Spleen (tissue), 11 donors: ENCODE measurements at regions not wholly inside any gene's neighbourhood (a gene's known extent, or its start where the extent isn't known, plus 50 kb on each side); places are given as distances from the start of the nearest gene placed in this dataset.

ENCODE experiments used
- DNase-seq: peaks from one replicate; pipeline ENCODE4 v3.0.0-alpha.2; 2020
- H3K27ac ChIP-seq, 8 donors: fragments of 200-600 bp; sonication (generic) in 7 of 8; 1 replicate in 4 of 8; 2 replicates in 4 of 8; pipeline versions ENCODE4 v1.5.0 to v1.8.0; 2016 to 2021; ENCODE audit warnings: inconsistent platforms in 4 of 8, mild to moderate bottlenecking in 4 of 8, moderate library complexity in 1 of 8
- H3K27me3 ChIP-seq, 7 donors: fragments of 200-600 bp; sonication (generic) in 6 of 7; replicated peaks in 1 of 7; 1 replicate in 4 of 7; 2 replicates in 3 of 7; pipeline versions ENCODE4 v1.5.0 to v1.8.0; 2016 to 2021; ENCODE audit warnings: inconsistent platforms in 3 of 7, mild to moderate bottlenecking in 1 of 7
- H3K36me3 ChIP-seq, 6 donors: fragments of 200-600 bp; sonication (generic) in 5 of 6; 1 replicate in 4 of 6; 2 replicates in 2 of 6; pipeline versions ENCODE4 v1.5.0 to v1.8.0; 2016 to 2021; ENCODE audit warnings: inconsistent platforms in 2 of 6
- H3K4me1 ChIP-seq, 6 donors: fragments of 200-600 bp; sonication (generic) in 5 of 6; 1 replicate in 3 of 6; 2 replicates in 3 of 6; pipeline versions ENCODE4 v1.5.0 to v1.8.0; 2016 to 2021; ENCODE audit warnings: inconsistent platforms in 3 of 6
- H3K4me3 ChIP-seq, 8 donors: fragments of 200-600 bp; sonication (generic) in 7 of 8; 1 replicate in 4 of 8; 2 replicates in 4 of 8; pipeline versions ENCODE4 v1.5.0 to v1.8.0; 2016 to 2021; ENCODE audit warnings: inconsistent platforms in 4 of 8, mild to moderate bottlenecking in 4 of 8, moderate library complexity in 2 of 8
- H3K9me3 ChIP-seq, 8 donors: fragments of 200-600 bp; sonication (generic) in 7 of 8; 1 replicate in 4 of 8; 2 replicates in 4 of 8; pipeline versions ENCODE4 v1.5.0 to v1.8.0; 2016 to 2021; ENCODE audit warnings: inconsistent platforms in 4 of 8
- CTCF ChIP-seq, 11 experiments: fragments of 200-600 bp in 7 of 11; fragments of 450-650 bp in 4 of 11; sonication (generic) in 4 of 11; IDR thresholded peaks in 8 of 11; conservative IDR thresholded peaks in 3 of 11; 1 replicate in 7 of 11; 2 replicates in 4 of 11; pipeline versions ENCODE4 v1.4.0 to v1.8.0; 2016 to 2021; ENCODE audit warnings: antibody characterized with exemption in 11 of 11, inconsistent platforms in 4 of 11, mild to moderate bottlenecking in 1 of 11
- POLR2A ChIP-seq, 3 donors: fragments of 450-650 bp; IDR thresholded peaks; one replicate each; pipeline ENCODE4 v1.5.1; 2017; ENCODE audit warnings: antibody characterized with exemption in 3 of 3, mild to moderate bottlenecking in 1 of 3
- POLR2AphosphoS5 ChIP-seq, 3 donors: sonication (generic); formaldehyde crosslinking; IDR thresholded peaks; one replicate each; pipeline ENCODE4 v1.5.1; 2017; ENCODE audit warnings: antibody characterized with exemption in 3 of 3
- WGBS, 5 donors: extraction: QIAGEN DNeasy Blood & Tissue Kit in 3 of 5; methylation state at CpG; one replicate each; pipeline versions ENCODE4 v1.1.5 to v1.1.7; 2013 to 2018; 5-methylcytosine and 5-hydroxymethylcytosine counted together
- intact Hi-C: fragments of 100-400 bp; cut with DNase I; formaldehyde crosslinking; loops from one replicate; pipeline ENCODE4 v1.15.0; 2023; ENCODE audit warnings: low total_unique reads
- donor health status: healthy with polysubstance abuse.
- donor health status: DM: no; HTN: no; CAD: no; lungs with moderate emphysema.
- donor health status: DM: no; HTN: no; CAD: no.
- donor health status: Bipolar disorder and iron deficiency.
- donor health status: healthy.
- donor health status: DM: no; HTN: no; CAD: no.
- donor health status: DM: yes; HTN: yes; CAD: no.

DNA sequence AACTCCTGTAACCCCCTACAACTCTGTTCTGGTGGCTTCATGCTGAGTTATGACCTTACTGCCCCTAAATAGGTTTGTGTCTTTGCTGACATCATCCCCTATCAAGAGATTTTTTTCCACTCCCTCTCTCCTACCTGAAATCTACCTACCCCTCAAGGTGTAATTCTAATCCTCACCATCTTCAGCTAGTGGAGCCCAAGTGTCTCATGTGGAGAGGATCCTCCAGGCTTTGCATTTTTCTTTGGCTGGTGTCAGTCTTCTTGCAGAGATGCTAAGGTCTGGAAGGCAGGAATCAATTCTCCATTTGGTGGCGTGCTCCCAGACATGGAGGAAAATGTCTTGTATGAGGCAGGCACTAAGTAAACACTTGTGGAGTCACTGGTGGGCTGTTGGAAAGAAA lies 74.8 kb upstream of the PRMT8 start:
- 71 to 94% (median 90%) methylated on average over 1 of the region's 1 CpG for WGBS, 5 donors
- no peak overlapping the region for H3K4me3 ChIP-seq
- H3K27me3 ChIP-seq = peaks cover 0 to 50% (median 0%) of the 10 kb centered on the region in 7 donors
- no peak for DNase-seq
- TF ChIP-seq CTCF (IDR thresholded peaks at IDR 0.05 in 8 of 11, conservative IDR thresholded peaks at IDR 0.05 in 3 of 11) (no peak), POLR2A (IDR thresholded peaks at IDR 0.05) (no peak), POLR2AphosphoS5 (IDR thresholded peaks at IDR 0.05) (no peak)
- H3K4me1 ChIP-seq = no peaks in the 10 kb centered on the region
- intact Hi-C loops = no loop called here
- peaks cover 0 to 16% (median 7%) of the 10 kb centered on the region in 8 donors for H3K9me3 ChIP-seq
- no peaks in the 10 kb centered on the region for H3K36me3 ChIP-seq
- H3K27ac ChIP-seq = no peak overlapping the region

DNA sequence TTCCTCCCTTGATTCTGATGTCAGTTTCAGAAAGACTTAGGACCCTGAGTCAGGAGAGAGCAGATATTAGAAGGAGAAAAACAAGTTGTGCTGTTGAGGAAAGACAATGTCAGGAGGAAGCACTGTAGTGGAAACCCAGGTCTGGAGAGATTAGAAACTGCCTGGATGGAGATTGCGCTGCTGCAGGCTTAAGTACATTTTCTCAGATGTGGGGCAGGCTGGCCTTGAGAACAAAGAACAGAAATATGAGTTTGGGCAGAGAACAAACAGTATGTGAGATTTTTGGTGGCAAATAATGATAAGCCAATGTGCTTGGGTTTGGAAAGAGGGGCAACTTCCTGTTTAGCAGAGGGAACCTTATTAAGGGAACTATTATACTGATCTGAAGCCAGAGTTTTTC lies 74.3 kb upstream of the PRMT8 start:
- Histone ChIP-seq H3K36me3 (no peaks in the 10 kb centered on the region), H3K4me3 (no peak overlapping the region), H3K27ac (no peak overlapping the region), H3K4me1 (no peaks in the 10 kb centered on the region), H3K9me3 (peaks cover 0 to 16% (median 7%) of the 10 kb centered on the region in 8 donors), H3K27me3 (peaks cover 0 to 55% (median 0%) of the 10 kb centered on the region in 7 donors)
- WGBS, 5 donors = 71 to 87% (median 79%) methylated on average over 1 of the region's 1 CpG
- no peak for TF ChIP-seq POLR2A (IDR thresholded peaks at IDR 0.05)
- intact Hi-C loops = no loop called here
- DNase-seq = no peak

DNA sequence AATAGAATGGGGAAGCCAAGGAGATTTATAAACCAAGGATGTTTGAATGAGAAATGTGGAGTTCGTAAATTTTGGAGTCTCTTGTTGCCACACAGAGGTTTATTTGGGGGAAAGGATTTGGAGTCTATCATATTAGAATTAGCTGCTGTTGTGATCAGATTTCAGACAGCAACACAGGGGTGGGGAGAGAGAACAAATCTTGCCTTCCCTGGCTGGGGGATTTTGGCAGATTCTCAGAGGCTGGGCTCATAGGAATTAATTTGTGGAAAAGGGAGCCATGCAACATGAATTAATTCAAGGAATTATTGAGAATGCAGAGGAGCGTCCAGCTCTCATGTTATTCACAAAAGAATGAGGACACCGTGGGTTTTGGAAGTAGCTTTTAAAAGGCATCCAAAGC lies 73.9 kb upstream of the PRMT8 start:
- peaks cover 0 to 59% (median 0%) of the 10 kb centered on the region in 7 donors for H3K27me3 ChIP-seq
- H3K27ac ChIP-seq = no peak overlapping the region
- no peaks in the 10 kb centered on the region for H3K4me1 ChIP-seq
- intact Hi-C loops = no loop called here
- TF ChIP-seq CTCF (IDR thresholded peaks at IDR 0.05 in 8 of 11, conservative IDR thresholded peaks at IDR 0.05 in 3 of 11) (no peak), POLR2AphosphoS5 (IDR thresholded peaks at IDR 0.05) (no peak), POLR2A (IDR thresholded peaks at IDR 0.05) (no peak)
- WGBS, 5 donors = 61 to 77% (median 69%) methylated on average over 3 of the region's 3 CpGs
- H3K36me3 ChIP-seq = no peaks in the 10 kb centered on the region
- H3K4me3 ChIP-seq = no peak overlapping the region
- DNase-seq = no peak
- H3K9me3 ChIP-seq = peaks cover 0 to 16% (median 7%) of the 10 kb centered on the region in 8 donors

DNA sequence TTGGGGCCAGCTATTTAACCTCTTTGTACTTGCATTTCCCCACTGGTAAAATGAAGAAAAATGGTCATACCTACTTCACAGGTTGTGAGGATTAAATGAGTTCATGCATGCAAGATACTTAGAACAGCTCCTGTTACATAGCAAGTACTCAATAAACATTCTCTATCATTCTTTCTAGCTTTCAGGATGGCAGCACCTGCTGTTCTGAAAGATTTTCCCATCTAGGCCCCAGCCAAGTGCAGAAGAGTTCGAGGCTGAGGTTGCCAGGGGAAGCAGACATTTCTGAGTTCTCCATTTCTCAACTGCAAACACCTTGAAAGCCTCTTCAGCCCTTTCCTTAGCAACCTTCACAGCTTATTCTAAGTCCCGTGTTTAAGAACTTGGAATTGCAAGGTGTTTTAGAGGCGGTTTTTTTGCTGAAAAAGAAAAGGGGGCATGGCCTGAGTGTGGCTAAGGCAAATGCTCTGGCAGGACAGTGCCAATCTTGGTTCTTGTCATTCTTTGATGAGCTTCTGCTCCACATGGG lies 73.0 kb upstream of the PRMT8 start:
- Histone ChIP-seq H3K27me3 (peaks cover 0 to 64% (median 0%) of the 10 kb centered on the region in 7 donors), H3K27ac (no peak overlapping the region)
- WGBS, 5 donors = 56 to 74% (median 71%) methylated on average over 3 of the region's 3 CpGs

More for the DNA sequence above, 73.0 kb upstream of the PRMT8 start:
- Histone ChIP-seq H3K4me1 (no peaks in the 10 kb centered on the region), H3K4me3 (no peak overlapping the region), H3K9me3 (peaks cover 0 to 22% (median 7%) of the 10 kb centered on the region in 8 donors), H3K36me3 (no peaks in the 10 kb centered on the region)
- intact Hi-C loops = no loop called here
- no peak for DNase-seq
- TF ChIP-seq POLR2A (IDR thresholded peaks at IDR 0.05) = no peak
- no peak for TF ChIP-seq CTCF (IDR thresholded peaks at IDR 0.05 in 8 of 11, conservative IDR thresholded peaks at IDR 0.05 in 3 of 11)
- no peak for TF ChIP-seq POLR2AphosphoS5 (IDR thresholded peaks at IDR 0.05)
